ENCODE measurements at regions not wholly inside any gene's neighbourhood (a gene's known extent, or its start where the extent isn't known, plus 50 kb on each side); places are given as distances from the start of the nearest gene placed in this dataset.

GRCh38 chr12:125677829-125678228 is 612.6 kb downstream of the AACS start:
- H3K36me3 Mint-ChIP-seq (ENCODE audit: low read depth), result no peaks in the 10 kb centered on the region
- no peak overlapping the region for H3K27ac Mint-ChIP-seq
- CTCF ChIA-PET, result no interaction called here
- no peak overlapping the region for H3K4me3 Mint-ChIP-seq
- no peaks in the 10 kb centered on the region for H3K27me3 Mint-ChIP-seq
- ATAC-seq (ENCODE audit: low read depth), result no peak
- no peaks in the 10 kb centered on the region for H3K9me3 Mint-ChIP-seq
- H3K4me1 Mint-ChIP-seq, result no peaks in the 10 kb centered on the region
- intact Hi-C loops (cut with micrococcal nuclease), result no loop called here
- POLR2A ChIA-PET, result no interaction called here
- DNase-seq, result no peak
- no peak for TF ChIP-seq CTCF (IDR thresholded peaks at IDR 0.05)

- Mint-ChIP-seq H3K4me1 (no peaks in the 10 kb centered on the region), H3K27me3 (no peaks in the 10 kb centered on the region), H3K9me3 (no peaks in the 10 kb centered on the region), H3K36me3 (ENCODE audit: low read depth) (no peaks in the 10 kb centered on the region), H3K27ac (no peak overlapping the region), H3K4me3 (no peak overlapping the region)
- ChIA-PET CTCF (no interaction called here), POLR2A (no interaction called here)
- no peak for DNase-seq
- TF ChIP-seq CTCF (IDR thresholded peaks at IDR 0.05), result no peak
- ATAC-seq (ENCODE audit: low read depth), result no peak
- intact Hi-C loops (cut with micrococcal nuclease), result no loop called here
Observed at GRCh38 chr12:125678589-125678993, 613.4 kb downstream of the AACS start.

GRCh38 chr12:125683748-125684381 is 618.6 kb downstream of the AACS start:
- no peaks in the 10 kb centered on the region for H3K27me3 Mint-ChIP-seq
- no peaks in the 10 kb centered on the region for H3K9me3 Mint-ChIP-seq
- H3K4me1 Mint-ChIP-seq, result no peaks in the 10 kb centered on the region
- no peaks in the 10 kb centered on the region for H3K36me3 Mint-ChIP-seq (ENCODE audit: low read depth)
- ATAC-seq (ENCODE audit: low read depth) (no peak), DNase-seq (no peak)
- ChIA-PET CTCF (no interaction called here), POLR2A (no interaction called here)
- intact Hi-C loops (cut with micrococcal nuclease), result no loop called here
- TF ChIP-seq CTCF (IDR thresholded peaks at IDR 0.05), result no peak
- H3K4me3 Mint-ChIP-seq, result no peak overlapping the region
- H3K27ac Mint-ChIP-seq, result no peak overlapping the region

DNA sequence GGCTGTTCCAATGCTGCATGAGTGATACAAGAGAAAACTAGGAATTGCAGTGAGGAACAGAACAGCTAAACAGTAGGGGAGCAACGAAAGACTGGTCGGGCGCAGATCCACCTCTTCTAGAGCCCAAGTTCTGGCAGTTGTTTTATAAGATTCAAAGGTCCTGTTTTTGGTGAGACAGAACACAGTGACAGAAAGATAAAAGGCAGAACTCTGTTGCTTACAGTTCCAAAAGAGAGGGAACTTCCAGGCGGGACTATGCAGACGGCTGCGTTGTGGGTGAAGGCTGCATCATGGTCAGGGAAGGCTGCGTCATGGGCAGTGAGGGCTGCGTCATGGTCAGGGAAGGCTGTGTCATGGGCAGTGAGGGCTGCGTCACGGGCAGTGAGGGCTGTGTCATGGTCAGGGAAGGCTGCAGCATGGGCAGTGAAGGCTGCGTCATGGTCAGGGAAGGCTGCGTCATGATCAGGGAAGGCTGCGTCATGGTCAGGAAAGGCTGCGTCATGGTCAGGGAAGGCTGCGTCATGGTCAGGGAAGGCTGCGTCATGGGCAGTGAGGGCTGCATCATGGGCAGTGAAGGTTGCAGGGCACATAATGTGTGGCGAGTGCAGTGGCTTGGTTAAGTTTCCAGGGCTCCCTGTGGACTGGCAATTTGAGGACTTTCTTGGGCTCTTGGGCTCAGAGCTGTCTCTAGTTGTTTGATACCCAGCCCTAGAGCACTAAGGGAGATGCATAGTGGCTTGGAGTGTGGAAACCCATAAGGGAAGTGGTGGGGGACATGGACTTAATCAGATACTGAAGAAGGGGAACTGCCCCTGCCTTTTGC is 619.9 kb downstream of the AACS start:
- Mint-ChIP-seq H3K9me3 (no peaks in the 10 kb centered on the region), H3K4me1 (no peaks in the 10 kb centered on the region), H3K27ac (no peak overlapping the region), H3K36me3 (ENCODE audit: low read depth) (no peaks in the 10 kb centered on the region), H3K4me3 (no peak overlapping the region), H3K27me3 (no peaks in the 10 kb centered on the region)
- ChIA-PET CTCF (no interaction called here), POLR2A (no interaction called here)
- intact Hi-C loops (cut with micrococcal nuclease), result no loop called here
- DNase-seq (no peak), ATAC-seq (ENCODE audit: low read depth) (no peak)
- TF ChIP-seq CTCF (IDR thresholded peaks at IDR 0.05), result no peak

GRCh38 chr12:125685915-125686314 is 620.7 kb downstream of the AACS start:
- no peak overlapping the region for H3K4me3 Mint-ChIP-seq

More at GRCh38 chr12:125685915-125686314, 620.7 kb downstream of the AACS start:
- Mint-ChIP-seq H3K36me3 (ENCODE audit: low read depth) (no peaks in the 10 kb centered on the region), H3K27ac (no peak overlapping the region), H3K27me3 (no peaks in the 10 kb centered on the region), H3K9me3 (no peaks in the 10 kb centered on the region), H3K4me1 (no peaks in the 10 kb centered on the region)
- intact Hi-C loops (cut with micrococcal nuclease), result no loop called here
- TF ChIP-seq CTCF (IDR thresholded peaks at IDR 0.05), result no peak
- ChIA-PET CTCF (no interaction called here), POLR2A (no interaction called here)
- no peak for DNase-seq
- ATAC-seq (ENCODE audit: low read depth), result no peak

Measured in activated B cell treated with CpG ODN at 0.5 μM for 24 hours (primary cell).